HepG2 (cell line): ENCODE measurements at regions not wholly inside any gene's neighbourhood (a gene's known extent, or its start where the extent isn't known, plus 50 kb on each side); places are given as distances from the start of the nearest gene placed in this dataset.

Source experiments
- ATAC-seq: fragments of 200-7000 bp; cut with Tn5 transposase; 3 replicates; pipeline ENCODE4 v1.9.1; 2020; ENCODE audit warnings: mild to moderate bottlenecking, moderate library complexity
- BruUV-seq: library from RNA; stranded (reverse); fragments of 400-500 nt; replicated peaks from 2 replicates; lab custom pipeline; 2021; lab: Mats Ljungman, UMichigan
- CTCF ChIA-PET: fragments of 300-600 bp; formaldehyde crosslinking; extraction: SDS; loops from one replicate; lab custom pipeline; 2021; ENCODE audit warnings: low total read pairs, inconsistent platforms, low intra/inter-chr PET ratio; lab: Yijun Ruan, JAX
- POLR2A ChIA-PET: fragments of 350-600 bp; sonication (Branson Sonifier 250); formaldehyde crosslinking; loops from one replicate; lab custom pipeline; 2020; ENCODE audit warnings: antibody characterized with exemption, inconsistent platforms; lab: Yijun Ruan, JAX
- DNase-seq: peaks from one replicate; pipeline ENCODE4 v3.0.0-alpha.2; 2015; ENCODE audit warnings: low spot score
- FAIRE-seq: peaks from 3 replicates; lab custom pipeline; 2011; peaks lifted over from hg19 to GRCh38; lab: Jason Lieb, UNC
- H2AFZ ChIP-seq: one replicate; pipeline ENCODE4 v1.6.1; 2011; ENCODE audit warnings: low read length, inconsistent platforms
- H3K27ac ChIP-seq: fragments of 300-600 bp; 3 replicates; pipeline ENCODE4 v1.8.0; 2011; ENCODE audit warnings: mixed run types, mild to moderate bottlenecking, mixed read lengths, low read length, inconsistent platforms; ENCODE audit not compliant: insufficient read depth; ENCODE audit errors: extremely low read length
- H3K27me3 ChIP-seq, 2 experiments: fragments of 200-600 bp in 1 of 2; 2 replicates in 1 of 2; 3 replicates in 1 of 2; pipeline versions ENCODE4 v1.6.0 to v1.8.0; 2011; ENCODE audit warnings: low read length in 2 of 2, mild to moderate bottlenecking in 2 of 2, moderate library complexity in 2 of 2, inconsistent platforms in 1 of 2; ENCODE audit not compliant: insufficient read depth in 2 of 2, control insufficient read depth in 1 of 2
- H3K36me3 ChIP-seq, 2 experiments: fragments of 200-600 bp in 1 of 2; replicated peaks in 1 of 2; 2 replicates in 1 of 2; 3 replicates in 1 of 2; pipeline versions ENCODE4 v1.5.1 to v1.8.0; 2011; ENCODE audit warnings: low read length in 2 of 2, inconsistent platforms in 1 of 2; ENCODE audit not compliant: insufficient read depth in 2 of 2, control insufficient read depth in 1 of 2
- H3K4me1 ChIP-seq: 2 replicates; pipeline ENCODE4 v1.5.1; 2012; ENCODE audit warnings: low read length, inconsistent platforms; ENCODE audit not compliant: insufficient read depth
- H3K4me2 ChIP-seq: 2 replicates; pipeline ENCODE4 v1.6.0; 2011; ENCODE audit warnings: low read depth, low read length, inconsistent platforms
- H3K4me3 ChIP-seq, 3 experiments: fragments of 200-600 bp in 1 of 3; sonication (generic), shearing (Covaris generic) in 1 of 3; replicated peaks in 1 of 3; 2 replicates each; pipeline ENCODE4 v1.5.1; 2011 to 2016; ENCODE audit warnings: low read length in 3 of 3, inconsistent platforms in 2 of 3, low read depth in 2 of 3, mild to moderate bottlenecking in 2 of 3, control low read depth in 1 of 3, mixed read lengths in 1 of 3; ENCODE audit not compliant: insufficient read depth in 1 of 3
- H3K79me2 ChIP-seq: one replicate; pipeline ENCODE4 v1.6.1; 2011; ENCODE audit warnings: low read length, inconsistent platforms; ENCODE audit not compliant: insufficient read depth
- H3K9ac ChIP-seq: 2 replicates; pipeline ENCODE4 v1.6.0; 2011; ENCODE audit warnings: mild to moderate bottlenecking, low read depth, low read length, inconsistent platforms; ENCODE audit not compliant: insufficient read depth
- H3K9me3 ChIP-seq: 2 replicates; pipeline ENCODE4 v1.5.1; 2012; ENCODE audit warnings: mild to moderate bottlenecking, low read length
- H4K20me1 ChIP-seq: 2 replicates; pipeline ENCODE4 v1.6.0; 2011; ENCODE audit warnings: inconsistent platforms, mild to moderate bottlenecking, low read length, moderate library complexity; ENCODE audit not compliant: insufficient read depth
- EEA1 ChIP-seq: sonication (generic); formaldehyde crosslinking; IDR thresholded peaks from 2 replicates; pipeline ENCODE4 v1.5.1; 2020; ENCODE audit warnings: mild to moderate bottlenecking, missing genetic modification reagents, borderline replicate concordance
- ETV6 ChIP-seq: sonication (generic); formaldehyde crosslinking; conservative IDR thresholded peaks from 2 replicates; pipeline ENCODE4 v1.4.0; 2020; ENCODE audit warnings: missing genetic modification reagents
- FOXP1 ChIP-seq, 2 experiments: fragments of 450-650 bp in 1 of 2; IDR thresholded peaks; 2 replicates each; pipeline ENCODE4 v1.6.1; 2017 to 2018; ENCODE audit warnings: antibody characterized with exemption in 1 of 2
- MTF1 ChIP-seq: sonication (generic); formaldehyde crosslinking; IDR thresholded peaks from 2 replicates; pipeline ENCODE4 v1.5.0; 2020; ENCODE audit warnings: missing genetic modification reagents
- PBX2 ChIP-seq: IDR thresholded peaks from 2 replicates; pipeline ENCODE4 v1.6.1; 2016; ENCODE audit warnings: control low read depth
- RXRB ChIP-seq: IDR thresholded peaks from 2 replicates; pipeline ENCODE4 v1.6.1; 2016; ENCODE audit warnings: borderline replicate concordance, missing genetic modification reagents, missing compliant biosample characterization
- SOX13 ChIP-seq, 3 experiments: fragments of 450-650 bp in 1 of 3; sonication (generic) in 1 of 3; formaldehyde crosslinking in 1 of 3; IDR thresholded peaks in 2 of 3; conservative IDR thresholded peaks in 1 of 3; 2 replicates each; pipeline versions ENCODE4 v1.5.0 to v1.6.1; 2016 to 2020; ENCODE audit warnings: antibody characterized with exemption in 1 of 3, mild to moderate bottlenecking in 1 of 3, missing compliant biosample characterization in 1 of 3, missing genetic modification reagents in 1 of 3, moderate library complexity in 1 of 3
- SP5 ChIP-seq: IDR thresholded peaks from 2 replicates; pipeline ENCODE4 v1.6.1; 2016; ENCODE audit warnings: low read depth, borderline replicate concordance
- THAP11 ChIP-seq: IDR thresholded peaks from 2 replicates; pipeline ENCODE4 v1.6.1; 2016; ENCODE audit warnings: missing biosample characterization, missing genetic modification reagents
- THAP8 ChIP-seq: sonication (generic); formaldehyde crosslinking; IDR thresholded peaks from 2 replicates; pipeline ENCODE4 v1.5.1; 2020; ENCODE audit warnings: missing genetic modification reagents, mild to moderate bottlenecking, borderline replicate concordance
- XRCC5 ChIP-seq: fragments of 200-400 bp; formaldehyde crosslinking; optimal IDR thresholded peaks from 2 replicates; pipeline ENCODE3; 2017; ENCODE audit warnings: mild to moderate bottlenecking, low read length
- ZBTB39 ChIP-seq: sonication (generic); formaldehyde crosslinking; IDR thresholded peaks from 2 replicates; pipeline ENCODE4 v1.5.0; 2020; ENCODE audit warnings: missing genetic modification reagents
- ZNF556 ChIP-seq: sonication (generic); formaldehyde crosslinking; IDR thresholded peaks from 2 replicates; pipeline ENCODE4 v1.4.0; 2020; ENCODE audit warnings: mild to moderate bottlenecking, missing genetic modification reagents, borderline replicate concordance
- WGBS: methylation state at CpG from one replicate; pipeline ENCODE4 v1.1.6; 2017; ENCODE audit warnings: low lambda C conversion rate; 5-methylcytosine and 5-hydroxymethylcytosine counted together
- in situ Hi-C: cut with HindIII; loops from 2 replicates; pipeline ENCODE4 v1.10.0; 2017; ENCODE audit warnings: low pct_unique_long_range_greater_than_20kb; ENCODE audit not compliant: extremely low pct_ligation_motif_present
- intact Hi-C: fragments of 100-400 bp; cut with micrococcal nuclease; formaldehyde crosslinking; loops from one replicate; pipeline ENCODE4 v1.10.0; 2022; ENCODE audit not compliant: unreplicated experiment

- H3K79me2 ChIP-seq, result no peaks in the 10 kb centered on the region
- no TSS peak for BruUV-seq
- H3K4me3 ChIP-seq, result no peak overlapping the region
- WGBS, result 11% methylated on average over 6 of the region's 6 CpGs
- in situ Hi-C loops (no loop called here), intact Hi-C loops (no loop called here)
- no peak overlapping the region for H3K9ac ChIP-seq
- ChIA-PET CTCF (no interaction called here), POLR2A (no interaction called here)
- no peak overlapping the region for H3K4me2 ChIP-seq
- no peaks in the 10 kb centered on the region for H3K36me3 ChIP-seq
- H4K20me1 ChIP-seq, result no peaks in the 10 kb centered on the region
- no peak for FAIRE-seq
- TF ChIP-seq PBX2 (CRISPR knock-in tag) (no peak), MTF1 (CRISPR knock-in tag) (no peak), EEA1 (CRISPR knock-in tag) (no peak), ZBTB39 (CRISPR knock-in tag) (no peak), ZNF556 (no peak), THAP8 (no peak), THAP11 (CRISPR knock-in tag) (no peak), XRCC5 (no peak), RXRB (CRISPR knock-in tag) (no peak), FOXP1 (IDR thresholded peaks at IDR 0.05) (no peak), FOXP1 (CRISPR knock-in tag; IDR thresholded peaks at IDR 0.05) (no peak), ETV6 (no peak), SP5 (CRISPR knock-in tag) (no peak), SOX13 (IDR thresholded peaks at IDR 0.05) (no peak), SOX13 (CRISPR knock-in tag; conservative IDR thresholded peaks at IDR 0.05 in 1 of 2, IDR thresholded peaks at IDR 0.05 in 1 of 2) (no peak)
- no peak overlapping the region for H2AFZ ChIP-seq
- ATAC-seq, result no peak
- H3K4me1 ChIP-seq, result no peaks in the 10 kb centered on the region
- H3K27ac ChIP-seq, result no peak overlapping the region
- H3K27me3 ChIP-seq, result peaks cover 0 to 20% of the 10 kb centered on the region in 2 experiments
- no peak for DNase-seq
- H3K9me3 ChIP-seq, result no peaks in the 10 kb centered on the region
These were observed 146.7 kb upstream of the PFKP start for GRCh38 chr10:2920637-2921036.
